NCI-H510A (cell line): ENCODE measurements at regions not wholly inside any gene's neighbourhood (a gene's known extent, or its start where the extent isn't known, plus 50 kb on each side); places are given as distances from the start of the nearest gene placed in this dataset.

Experiments
- DNase-seq: peaks from one replicate; lab custom pipeline; 2025; lab: John Stamatoyannopoulos, UW

- no peak for DNase-seq
Measured at GRCh38 chr16:79658301-79659033, 57.9 kb upstream of the MAF start.

- DNase-seq = peak; percentile 47
Measured at GRCh38 chr16:79656553-79657115, 56.1 kb upstream of the MAF start.

GRCh38 chr16:79653373-79653891, 52.9 kb upstream of the MAF start:
- DNase-seq = no peak

GRCh38 chr16:79651363-79651762, 50.8 kb upstream of the MAF start:
- no peak for DNase-seq
